Ovary (tissue), 7 donors: ENCODE measurements at regions not wholly inside any gene's neighbourhood (a gene's known extent, or its start where the extent isn't known, plus 50 kb on each side); places are given as distances from the start of the nearest gene placed in this dataset.
A peak's percentile ranks its signal among the peaks of the same experiment; 100 is the strongest.

Source experiments
- DNase-seq, 5 donors: peaks; one replicate each; pipeline ENCODE4 v3.0.0-alpha.2; 2019 to 2020
- H3K27ac ChIP-seq, 2 donors: fragments of 200-600 bp; one replicate each; pipeline versions ENCODE4 v1.5.1 to v1.8.0; 2019 to 2022
- H3K27me3 ChIP-seq: fragments of 200-600 bp; one replicate; pipeline ENCODE4 v1.8.0; 2022
- H3K36me3 ChIP-seq: fragments of 200-600 bp; sonication (generic); one replicate; pipeline ENCODE4 v1.5.1; 2019
- H3K4me1 ChIP-seq: one replicate; pipeline ENCODE4 v1.8.1; 2013; ENCODE audit warnings: mild to moderate bottlenecking, moderate library complexity; ENCODE audit not compliant: insufficient read depth
- H3K4me3 ChIP-seq: fragments of 200-600 bp; sonication (generic); one replicate; pipeline ENCODE4 v1.5.1; 2017
- H3K9me3 ChIP-seq, 2 donors: fragments of 200-600 bp in 1 of 2; sonication (generic) in 1 of 2; one replicate each; pipeline versions ENCODE4 v1.5.1 to v1.8.1; 2013 to 2019; ENCODE audit warnings: mild to moderate bottlenecking in 1 of 2, moderate library complexity in 1 of 2
- EP300 ChIP-seq: sonication (generic); formaldehyde crosslinking; IDR thresholded peaks from one replicate; pipeline ENCODE4 v1.6.1; 2017; ENCODE audit warnings: antibody characterized with exemption
- POLR2A ChIP-seq: fragments of 450-650 bp; IDR thresholded peaks from one replicate; pipeline ENCODE4 v1.6.1; 2017; ENCODE audit warnings: antibody characterized with exemption, mild to moderate bottlenecking, moderate library complexity
- WGBS, 3 donors: extraction: QIAGEN DNeasy Blood & Tissue Kit in 1 of 3; methylation state at CpG; one replicate each; pipeline versions ENCODE4 v1.1.5 to v1.1.7; 2013 to 2017; 5-methylcytosine and 5-hydroxymethylcytosine counted together
- intact Hi-C, 4 donors: fragments of 100-400 bp; cut with DNase I; formaldehyde crosslinking; loops; one replicate each; pipeline versions ENCODE4 v1.11.0 to v1.15.1; 2022 to 2023
- TF ChIP-seq, protein P1 (sequence below), 3 donors: fragments of 450-650 bp in 2 of 3; fragments of 200-600 bp in 1 of 3; IDR thresholded peaks; one replicate each; pipeline versions ENCODE4 v1.5.1 to v1.8.0; 2016 to 2022; ENCODE audit warnings: antibody characterized with exemption in 3 of 3, mild to moderate bottlenecking in 1 of 3
- donor health status: DM: no; HTN: no; CAD: no; lungs with moderate emphysema.
- donor health status: DM: no; HTN: no; CAD: no.
- donor health status: Bipolar disorder and iron deficiency.
- donor health status: DM: no; HTN: no; CAD: no.
- donor health status: DM: yes; HTN: yes; CAD: no.

DNA sequence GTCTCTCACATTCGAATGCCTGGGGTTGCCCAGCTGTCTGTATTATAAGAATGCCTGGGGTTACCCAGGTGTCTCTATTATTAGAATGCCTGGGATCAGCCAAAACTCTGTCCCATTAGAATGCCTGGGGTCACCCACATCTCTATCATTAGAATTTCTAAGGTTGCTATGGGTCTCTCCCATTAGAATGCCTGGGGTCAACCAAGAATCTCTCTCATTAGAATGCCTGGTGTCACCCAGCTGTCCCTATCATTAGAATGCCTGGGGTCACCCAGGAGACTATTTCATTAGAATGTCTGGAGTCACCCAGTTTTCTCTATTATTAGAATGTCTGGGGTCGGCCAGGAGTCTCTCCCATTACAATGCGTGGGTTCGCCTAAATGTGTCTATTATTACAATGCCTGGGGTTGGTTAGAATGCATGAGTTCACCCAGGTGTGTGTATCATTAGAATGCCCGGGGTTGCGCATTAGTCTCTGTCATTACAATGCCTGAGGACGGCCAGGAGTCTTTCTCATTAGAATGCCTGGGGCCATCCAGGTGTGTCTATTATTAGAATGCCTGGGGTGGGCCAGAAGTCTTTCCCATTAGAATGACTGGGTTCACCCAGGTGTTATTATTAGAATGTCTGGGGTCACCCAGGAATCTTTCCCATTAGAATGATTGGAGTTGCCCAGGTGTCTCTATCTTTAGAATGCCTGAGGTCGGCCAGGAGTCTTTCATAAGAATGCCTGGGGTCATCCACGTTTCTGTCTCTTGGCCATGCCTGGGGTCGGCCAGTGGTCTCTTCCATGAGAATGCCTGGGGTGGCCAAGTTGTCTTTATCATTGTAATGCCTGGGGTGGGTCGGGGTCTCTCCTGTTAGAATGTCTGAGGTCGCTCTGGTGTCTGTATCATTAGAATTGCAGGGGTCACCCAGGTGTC lies 59.6 kb downstream of the RNF187 start:
- no peaks in the 10 kb centered on the region for H3K27me3 ChIP-seq
- intact Hi-C loops: no loop called here
- no peak for TF ChIP-seq POLR2A
- TF ChIP-seq EP300: no peak
- TF ChIP-seq, protein P1, sequence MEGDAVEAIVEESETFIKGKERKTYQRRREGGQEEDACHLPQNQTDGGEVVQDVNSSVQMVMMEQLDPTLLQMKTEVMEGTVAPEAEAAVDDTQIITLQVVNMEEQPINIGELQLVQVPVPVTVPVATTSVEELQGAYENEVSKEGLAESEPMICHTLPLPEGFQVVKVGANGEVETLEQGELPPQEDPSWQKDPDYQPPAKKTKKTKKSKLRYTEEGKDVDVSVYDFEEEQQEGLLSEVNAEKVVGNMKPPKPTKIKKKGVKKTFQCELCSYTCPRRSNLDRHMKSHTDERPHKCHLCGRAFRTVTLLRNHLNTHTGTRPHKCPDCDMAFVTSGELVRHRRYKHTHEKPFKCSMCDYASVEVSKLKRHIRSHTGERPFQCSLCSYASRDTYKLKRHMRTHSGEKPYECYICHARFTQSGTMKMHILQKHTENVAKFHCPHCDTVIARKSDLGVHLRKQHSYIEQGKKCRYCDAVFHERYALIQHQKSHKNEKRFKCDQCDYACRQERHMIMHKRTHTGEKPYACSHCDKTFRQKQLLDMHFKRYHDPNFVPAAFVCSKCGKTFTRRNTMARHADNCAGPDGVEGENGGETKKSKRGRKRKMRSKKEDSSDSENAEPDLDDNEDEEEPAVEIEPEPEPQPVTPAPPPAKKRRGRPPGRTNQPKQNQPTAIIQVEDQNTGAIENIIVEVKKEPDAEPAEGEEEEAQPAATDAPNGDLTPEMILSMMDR (IDR thresholded peaks at IDR 0.05): no peak
- 71 to 86% (median 79%) methylated on average over 11 to 12 of the region's 12 CpGs for WGBS, 3 donors
- H3K9me3 ChIP-seq: no peaks in the 10 kb centered on the region
- no peaks in the 10 kb centered on the region for H3K36me3 ChIP-seq
- H3K4me1 ChIP-seq: no peaks in the 10 kb centered on the region
- no peak overlapping the region for H3K4me3 ChIP-seq
- DNase-seq: peak in 1 of 5 donors; percentile 0
- H3K27ac ChIP-seq: no peak overlapping the region

GRCh38 chr1:228547464-228547792 lies 60.2 kb downstream of the RNF187 start:
- H3K9me3 ChIP-seq: no peaks in the 10 kb centered on the region
- 74 to 87% (median 77%) methylated on average over 3 of the region's 3 CpGs for whole genome bisulfite sequencing, 3 donors
- no peak overlapping the region for H3K4me3 ChIP-seq
- TF ChIP-seq EP300 (no peak), POLR2A (no peak)
- TF ChIP-seq, protein P1 (IDR thresholded peaks at IDR 0.05): no peak
- no peaks in the 10 kb centered on the region for H3K36me3 ChIP-seq
- H3K27me3 ChIP-seq: no peaks in the 10 kb centered on the region
- intact Hi-C loops: no loop called here
- no peak for DNase-seq
- no peak overlapping the region for H3K27ac ChIP-seq
- H3K4me1 ChIP-seq: no peaks in the 10 kb centered on the region

GRCh38 chr1:228548788-228549187 lies 61.6 kb downstream of the RNF187 start:
- TF ChIP-seq, protein P1 (IDR thresholded peaks at IDR 0.05): no peak
- TF ChIP-seq EP300: no peak
- no peak for TF ChIP-seq POLR2A
- Histone ChIP-seq H3K9me3 (no peaks in the 10 kb centered on the region), H3K4me1 (no peaks in the 10 kb centered on the region), H3K27ac (no peak overlapping the region), H3K27me3 (no peaks in the 10 kb centered on the region), H3K4me3 (no peak overlapping the region), H3K36me3 (no peaks in the 10 kb centered on the region)
- intact Hi-C loops: no loop called here
- 3 to 16% (median 15%) methylated on average over 2 of the region's 2 CpGs for WGBS, 3 donors
- peak in 1 of 5 donors; percentile 0 for DNase-seq

DNA sequence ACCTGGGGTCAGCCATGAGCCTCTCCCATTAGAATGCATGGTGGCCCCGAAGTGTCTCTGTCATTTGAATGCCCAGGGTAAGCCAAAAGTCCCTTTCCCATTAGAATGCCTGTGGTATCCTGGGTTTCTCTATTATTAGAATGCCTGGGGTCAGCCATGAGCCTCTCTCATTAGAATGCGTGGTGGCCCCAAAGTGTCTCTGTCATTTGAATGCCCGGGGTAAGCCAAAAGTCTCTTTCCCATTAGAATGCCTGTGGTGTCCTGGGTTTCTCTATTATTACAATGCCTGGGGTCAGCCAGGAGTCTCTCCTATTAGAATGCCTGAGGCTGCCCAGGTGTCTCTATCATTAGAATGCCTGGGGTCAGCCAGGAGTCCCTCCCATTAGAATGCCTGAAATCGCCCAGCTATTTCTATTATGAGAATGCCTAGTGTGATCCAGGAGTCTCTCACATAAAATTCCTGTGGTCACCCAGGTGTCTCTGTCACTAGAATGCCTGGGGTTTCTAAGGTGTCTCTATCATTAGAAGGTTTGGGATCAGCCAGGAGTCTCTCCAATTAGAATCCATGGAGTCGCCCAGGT lies 65.5 kb downstream of the RNF187 start:
- 55 to 74% (median 60%) methylated on average over 5 of the region's 5 CpGs for WGBS, 3 donors
- Histone ChIP-seq H3K27ac (no peak overlapping the region), H3K36me3 (no peaks in the 10 kb centered on the region), H3K9me3 (no peaks in the 10 kb centered on the region), H3K27me3 (no peaks in the 10 kb centered on the region), H3K4me1 (no peaks in the 10 kb centered on the region), H3K4me3 (no peak overlapping the region)
- intact Hi-C loops: no loop called here
- no peak for TF ChIP-seq EP300
- TF ChIP-seq, protein P1 (IDR thresholded peaks at IDR 0.05): no peak
- no peak for TF ChIP-seq POLR2A
- peak in 1 of 5 donors; percentile 0 for DNase-seq
